ENCODE measurements at regions not wholly inside any gene's neighbourhood (a gene's known extent, or its start where the extent isn't known, plus 50 kb on each side); places are given as distances from the start of the nearest gene placed in this dataset.

DNA sequence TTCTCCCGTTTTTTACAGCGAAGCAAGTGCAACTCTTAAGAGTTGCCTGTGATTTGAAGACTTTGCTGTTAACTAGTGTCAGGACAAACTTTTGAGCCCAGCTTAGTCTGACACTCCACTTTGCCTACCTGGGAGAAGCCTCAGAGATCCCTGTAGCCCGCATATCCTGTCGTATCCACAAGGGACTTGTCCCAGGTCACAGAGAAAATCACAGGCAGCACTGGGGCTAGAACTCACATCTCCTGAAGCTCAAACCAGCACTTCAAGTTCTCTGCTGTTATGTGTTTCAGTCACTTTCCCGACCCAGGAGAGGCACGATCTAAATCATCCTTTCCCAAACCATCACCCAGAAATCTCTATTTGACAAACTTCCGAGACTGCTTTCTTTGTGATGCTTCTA lies 584.5 kb downstream of the ACTL7B start:
- H2AFZ ChIP-seq (ENCODE audit: low read depth, low read length): no peak overlapping the region
- dilution Hi-C loops (cut with MboI; ENCODE audit: extremely low pct_ligation_motif_present, low sequenced_read_pairs): no loop called here
- no peaks in the 10 kb centered on the region for H3K4me1 ChIP-seq (ENCODE audit: control insufficient read depth, extremely low read depth, insufficient read depth, low read length)
- H3K4me2 ChIP-seq (ENCODE audit: insufficient read depth, low read length): no peak overlapping the region
- TF ChIP-seq GATA2 (IDR thresholded peaks at IDR 0.05; ENCODE audit: insufficient read depth, insufficient read length, low read depth, low read length): no peak
- TF ChIP-seq, protein P1, sequence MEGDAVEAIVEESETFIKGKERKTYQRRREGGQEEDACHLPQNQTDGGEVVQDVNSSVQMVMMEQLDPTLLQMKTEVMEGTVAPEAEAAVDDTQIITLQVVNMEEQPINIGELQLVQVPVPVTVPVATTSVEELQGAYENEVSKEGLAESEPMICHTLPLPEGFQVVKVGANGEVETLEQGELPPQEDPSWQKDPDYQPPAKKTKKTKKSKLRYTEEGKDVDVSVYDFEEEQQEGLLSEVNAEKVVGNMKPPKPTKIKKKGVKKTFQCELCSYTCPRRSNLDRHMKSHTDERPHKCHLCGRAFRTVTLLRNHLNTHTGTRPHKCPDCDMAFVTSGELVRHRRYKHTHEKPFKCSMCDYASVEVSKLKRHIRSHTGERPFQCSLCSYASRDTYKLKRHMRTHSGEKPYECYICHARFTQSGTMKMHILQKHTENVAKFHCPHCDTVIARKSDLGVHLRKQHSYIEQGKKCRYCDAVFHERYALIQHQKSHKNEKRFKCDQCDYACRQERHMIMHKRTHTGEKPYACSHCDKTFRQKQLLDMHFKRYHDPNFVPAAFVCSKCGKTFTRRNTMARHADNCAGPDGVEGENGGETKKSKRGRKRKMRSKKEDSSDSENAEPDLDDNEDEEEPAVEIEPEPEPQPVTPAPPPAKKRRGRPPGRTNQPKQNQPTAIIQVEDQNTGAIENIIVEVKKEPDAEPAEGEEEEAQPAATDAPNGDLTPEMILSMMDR (IDR thresholded peaks at IDR 0.05; ENCODE audit: extremely low read depth in 1 of 2, insufficient read depth in 1 of 2, low read depth in 1 of 2, low read length in 2 of 2): no peak
- TF ChIP-seq EZH2 (IDR thresholded peaks at IDR 0.05; ENCODE audit: borderline replicate concordance, low read depth, low read length, severe bottlenecking): no peak
- no peak for TF ChIP-seq FOS (IDR thresholded peaks at IDR 0.05; ENCODE audit: borderline replicate concordance, insufficient read depth, low read length)
- TF ChIP-seq, protein P2, sequence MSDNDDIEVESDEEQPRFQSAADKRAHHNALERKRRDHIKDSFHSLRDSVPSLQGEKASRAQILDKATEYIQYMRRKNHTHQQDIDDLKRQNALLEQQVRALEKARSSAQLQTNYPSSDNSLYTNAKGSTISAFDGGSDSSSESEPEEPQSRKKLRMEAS (IDR thresholded peaks at IDR 0.05; ENCODE audit: insufficient read depth, insufficient read length): no peak
- no peak for TF ChIP-seq POLR2A (IDR thresholded peaks at IDR 0.05; ENCODE audit: low read depth, low read length)
- no peak for TF ChIP-seq MYC (IDR thresholded peaks at IDR 0.05; ENCODE audit: low read depth, low read length)
- TF ChIP-seq POLR2AphosphoS5 (IDR thresholded peaks at IDR 0.05; ENCODE audit: insufficient read depth, low read depth, low read length): no peak
- no peak for TF ChIP-seq JUN (IDR thresholded peaks at IDR 0.05; ENCODE audit: borderline replicate concordance, insufficient read depth, insufficient read length, low read depth)
- no peaks in the 10 kb centered on the region for H3K27me3 ChIP-seq (ENCODE audit: control insufficient read depth in 2 of 2, insufficient read depth in 2 of 2, low read length in 2 of 2)
- H3K36me3 ChIP-seq (ENCODE audit: control insufficient read depth in 2 of 2, extremely low read depth in 1 of 2, insufficient read depth in 2 of 2, low read length in 2 of 2): no peaks in the 10 kb centered on the region
- ChIA-PET POLR2A (no interaction called here), CTCF (interaction anchor here (1.3 to 4.1 kb wide), 7 partner anchors 10 to 806 kb away, joined by 3 to 30 read pairs (median 10); no protein-coding TSS in a partner anchor)
- BruUV-seq (replicated peaks): no TSS peak
- H3K79me2 ChIP-seq (ENCODE audit: control insufficient read depth, insufficient read depth, low read length): no peaks in the 10 kb centered on the region
- DNase-seq (ENCODE audit: low read depth, low spot score) (no peak), FAIRE-seq (no peak)
- no peaks in the 10 kb centered on the region for H3K9me1 ChIP-seq (replicated peaks; ENCODE audit: control insufficient read depth, extremely low read depth, insufficient read depth, low read length)
- H3K9me3 ChIP-seq (replicated peaks; ENCODE audit: control insufficient read depth, insufficient read depth, low read length): no peaks in the 10 kb centered on the region
- H3K27ac ChIP-seq (ENCODE audit: insufficient read depth, low read depth, low read length): no peak overlapping the region
- H4K20me1 ChIP-seq (replicated peaks; ENCODE audit: control insufficient read depth, extremely low read depth, insufficient read depth, low read length): no peaks in the 10 kb centered on the region
- H3K9ac ChIP-seq (replicated peaks; ENCODE audit: extremely low read depth, insufficient read depth, low read length): no peak overlapping the region
- no peak overlapping the region for H3K4me3 ChIP-seq (replicated peaks in 1 of 3; ENCODE audit: insufficient read depth in 1 of 3, low read depth in 1 of 3, low read length in 3 of 3)
- intact Hi-C loops (cut with micrococcal nuclease): loop anchor here (10.0 kb wide), 3 partner anchors 216 to 636 kb away; no protein-coding TSS in a partner anchor

Data from endothelial cell of umbilical vein (primary cell).